Activated T-helper 2 cell treated with anti-CD3 and anti-CD28 coated beads, Interferon-gamma antibody, Interleukin-2, Interleukin-4, amounts not matched to agents 10 μg/mL and 5 μg/mL and 100 μg/mL, durations not matched to agents 14 hours and 24 hours and 36 hours (primary cell): ENCODE measurements at regions not wholly inside any gene's neighbourhood (a gene's known extent, or its start where the extent isn't known, plus 50 kb on each side); places are given as distances from the start of the nearest gene placed in this dataset.
"Not testable (repeated sequence)": the region's sequence is repeated elsewhere in the genome, so short reads cannot be mapped to it uniquely, and the experiment has no call there.

Source experiments
- DNase-seq: peaks from one replicate; pipeline ENCODE4 v3.0.0; 2021; ENCODE audit warnings: low spot score
- H3K27ac Mint-ChIP-seq: one replicate; pipeline ENCODE4 v1.8.0; 2021; ENCODE audit warnings: mixed read lengths
- H3K27me3 Mint-ChIP-seq: one replicate; pipeline ENCODE4 v1.8.0; 2021; ENCODE audit warnings: low read depth, mixed read lengths
- H3K36me3 Mint-ChIP-seq: one replicate; pipeline ENCODE4 v1.8.0; 2021; ENCODE audit warnings: low read depth, mixed read lengths
- H3K4me1 Mint-ChIP-seq: one replicate; pipeline ENCODE4 v1.8.0; 2021; ENCODE audit warnings: low read depth, mixed read lengths
- H3K4me3 Mint-ChIP-seq: one replicate; pipeline ENCODE4 v1.8.0; 2021; ENCODE audit warnings: low read depth, mild to moderate bottlenecking, moderate library complexity, mixed read lengths
- H3K9me3 Mint-ChIP-seq: one replicate; pipeline ENCODE4 v1.8.0; 2021; ENCODE audit warnings: mixed read lengths
- intact Hi-C: fragments of 100-400 bp; cut with micrococcal nuclease; formaldehyde crosslinking; loops from one replicate; pipeline ENCODE4 v1.15.1; 2023

- DNase-seq = peak; percentile 0
- Mint-ChIP-seq H3K27me3 (no peaks in the 10 kb centered on the region), H3K4me3 (no peak overlapping the region), H3K27ac (no peak overlapping the region), H3K36me3 (no peaks in the 10 kb centered on the region), H3K4me1 (no peaks in the 10 kb centered on the region), H3K9me3 (no peaks in the 10 kb centered on the region)
- intact Hi-C loops = no loop called here
These were observed 84.5 kb upstream of the PPP2R2D start for GRCh38 chr10:131816157-131816775.

GRCh38 chr10:131816941-131817700 lies 83.7 kb upstream of the PPP2R2D start:
- H3K4me3 Mint-ChIP-seq = no peak overlapping the region
- intact Hi-C loops = no loop called here
- no peaks in the 10 kb centered on the region for H3K27me3 Mint-ChIP-seq

DNA sequence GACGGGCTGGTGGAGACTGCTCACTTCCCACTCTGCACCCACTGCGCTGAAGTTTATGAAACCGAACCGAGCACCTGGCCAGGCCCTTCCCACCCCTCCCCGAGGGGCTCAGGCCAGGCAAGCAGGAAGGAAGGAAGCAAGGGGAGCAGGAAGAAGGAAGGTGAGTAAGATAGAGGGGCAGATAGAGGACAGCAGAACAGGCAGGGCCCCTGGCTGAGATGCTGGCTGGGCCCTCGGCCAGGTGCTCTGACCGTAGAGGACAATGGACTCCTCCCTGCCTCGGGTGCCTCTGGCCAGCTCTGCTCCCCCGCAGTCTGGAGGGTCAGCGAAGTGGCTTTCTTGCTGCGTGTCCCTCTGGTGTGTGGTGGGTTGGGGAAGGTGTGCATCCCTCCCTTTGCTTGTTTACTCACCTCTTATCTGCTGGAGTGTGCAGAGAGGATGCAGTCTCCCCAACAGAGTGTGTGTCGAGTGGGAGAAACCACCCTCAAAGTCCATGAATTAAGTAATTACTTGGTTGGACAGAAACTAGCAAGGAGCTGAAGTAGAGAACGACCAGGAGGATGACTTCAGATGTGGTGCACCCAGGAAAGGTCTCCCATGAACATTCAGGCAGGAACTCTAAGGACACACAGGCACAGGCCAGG lies 82.8 kb upstream of the PPP2R2D start:
- H3K4me1 Mint-ChIP-seq = no peaks in the 10 kb centered on the region
- no peak overlapping the region for H3K27ac Mint-ChIP-seq
- no peaks in the 10 kb centered on the region for H3K27me3 Mint-ChIP-seq
- H3K4me3 Mint-ChIP-seq = no peak overlapping the region
- H3K36me3 Mint-ChIP-seq = no peaks in the 10 kb centered on the region
- no peak for DNase-seq
- intact Hi-C loops = no loop called here
- H3K9me3 Mint-ChIP-seq = no peaks in the 10 kb centered on the region

More at GRCh38 chr10:131816941-131817700, 83.7 kb upstream of the PPP2R2D start:
- Mint-ChIP-seq H3K36me3 (no peaks in the 10 kb centered on the region), H3K27ac (no peak overlapping the region), H3K9me3 (no peaks in the 10 kb centered on the region), H3K4me1 (no peaks in the 10 kb centered on the region)
- DNase-seq = no peak

DNA sequence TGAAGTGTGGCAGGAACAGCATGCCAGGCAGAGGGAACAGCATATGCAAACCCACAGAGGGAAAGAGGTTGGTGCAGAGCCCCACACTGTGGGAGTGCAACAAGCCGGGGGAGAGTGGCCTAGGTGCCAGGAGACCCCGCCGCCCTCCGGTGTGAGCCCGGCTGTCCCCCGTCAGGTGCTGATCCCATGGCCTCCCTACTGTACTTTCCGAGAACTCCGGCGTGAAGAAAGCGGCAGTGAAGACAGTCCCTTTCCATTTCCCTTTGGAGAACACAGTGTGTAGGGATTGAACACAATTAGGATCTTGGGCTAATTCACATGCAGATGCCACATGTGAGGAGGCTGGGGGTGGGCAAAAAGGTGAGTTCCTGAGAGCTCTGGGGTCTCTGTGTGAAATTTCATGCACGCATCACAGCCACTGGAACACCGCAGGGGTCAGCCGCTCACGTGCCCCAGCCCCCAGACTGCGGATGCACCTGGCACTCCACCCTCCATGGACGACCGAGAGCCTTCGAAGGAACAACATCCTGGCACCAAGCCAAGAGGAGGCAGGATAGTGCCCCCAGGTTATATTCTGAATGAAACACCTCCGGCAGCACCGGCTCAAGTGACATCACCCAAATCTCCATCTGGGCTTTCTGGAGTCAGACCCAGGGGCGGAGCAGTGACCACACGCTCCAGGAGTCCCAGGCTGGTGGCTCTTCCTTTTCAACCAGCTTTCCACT lies 82.1 kb upstream of the PPP2R2D start:
- intact Hi-C loops = no loop called here
- Mint-ChIP-seq H3K4me3 (no peak overlapping the region), H3K9me3 (no peaks in the 10 kb centered on the region), H3K27me3 (no peaks in the 10 kb centered on the region), H3K36me3 (no peaks in the 10 kb centered on the region), H3K27ac (no peak overlapping the region), H3K4me1 (no peaks in the 10 kb centered on the region)
- DNase-seq = no peak

- Mint-ChIP-seq H3K27me3 (no peaks in the 10 kb centered on the region), H3K4me1 (no peaks in the 10 kb centered on the region), H3K4me3 (no peak overlapping the region), H3K9me3 (no peaks in the 10 kb centered on the region), H3K27ac (no peak overlapping the region), H3K36me3 (no peaks in the 10 kb centered on the region)
- intact Hi-C loops = no loop called here
- no peak for DNase-seq
These were observed 81.4 kb upstream of the PPP2R2D start for GRCh38 chr10:131819241-131820072.

GRCh38 chr10:131820626-131821025 lies 80.2 kb upstream of the PPP2R2D start:
- Mint-ChIP-seq H3K36me3 (no peaks in the 10 kb centered on the region), H3K4me1 (no peaks in the 10 kb centered on the region), H3K9me3 (no peaks in the 10 kb centered on the region), H3K27me3 (no peaks in the 10 kb centered on the region), H3K4me3 (no peak overlapping the region), H3K27ac (no peak overlapping the region)
- intact Hi-C loops = no loop called here
- no peak for DNase-seq

DNA sequence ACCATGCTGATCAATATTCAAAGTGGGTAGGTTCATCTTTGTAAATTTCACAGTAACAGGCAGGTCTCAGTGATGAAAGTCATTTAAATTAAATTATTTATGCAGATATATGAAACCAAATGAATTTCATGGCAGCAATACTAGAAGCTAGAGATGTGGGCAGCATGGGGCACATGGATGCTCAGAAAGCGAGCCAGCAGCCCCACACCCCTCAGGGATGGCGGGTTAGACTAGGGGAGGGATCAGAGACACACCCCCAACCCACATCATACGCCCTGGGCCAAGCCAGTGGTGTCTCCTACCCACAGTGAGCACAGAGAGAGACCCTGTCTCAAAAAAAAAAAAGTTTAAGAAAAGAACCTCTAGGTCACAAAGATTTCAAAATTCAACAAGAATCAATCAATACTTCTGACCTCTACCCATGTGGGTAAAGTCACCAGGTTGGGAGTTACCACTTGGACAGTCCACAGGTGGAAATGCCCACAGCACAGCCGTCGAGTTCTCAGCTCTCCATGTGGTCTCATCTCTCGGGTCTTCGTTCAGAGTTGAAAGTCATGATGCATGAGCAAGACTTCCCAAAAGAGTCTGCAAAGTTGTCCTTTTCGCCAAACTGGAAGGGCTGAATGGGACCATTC lies 79.3 kb upstream of the PPP2R2D start:
- Mint-ChIP-seq H3K36me3 (no peaks in the 10 kb centered on the region), H3K9me3 (no peaks in the 10 kb centered on the region), H3K4me3 (no peak overlapping the region), H3K27me3 (no peaks in the 10 kb centered on the region), H3K4me1 (no peaks in the 10 kb centered on the region), H3K27ac (no peak overlapping the region)
- no peak for DNase-seq
- intact Hi-C loops = no loop called here

DNA sequence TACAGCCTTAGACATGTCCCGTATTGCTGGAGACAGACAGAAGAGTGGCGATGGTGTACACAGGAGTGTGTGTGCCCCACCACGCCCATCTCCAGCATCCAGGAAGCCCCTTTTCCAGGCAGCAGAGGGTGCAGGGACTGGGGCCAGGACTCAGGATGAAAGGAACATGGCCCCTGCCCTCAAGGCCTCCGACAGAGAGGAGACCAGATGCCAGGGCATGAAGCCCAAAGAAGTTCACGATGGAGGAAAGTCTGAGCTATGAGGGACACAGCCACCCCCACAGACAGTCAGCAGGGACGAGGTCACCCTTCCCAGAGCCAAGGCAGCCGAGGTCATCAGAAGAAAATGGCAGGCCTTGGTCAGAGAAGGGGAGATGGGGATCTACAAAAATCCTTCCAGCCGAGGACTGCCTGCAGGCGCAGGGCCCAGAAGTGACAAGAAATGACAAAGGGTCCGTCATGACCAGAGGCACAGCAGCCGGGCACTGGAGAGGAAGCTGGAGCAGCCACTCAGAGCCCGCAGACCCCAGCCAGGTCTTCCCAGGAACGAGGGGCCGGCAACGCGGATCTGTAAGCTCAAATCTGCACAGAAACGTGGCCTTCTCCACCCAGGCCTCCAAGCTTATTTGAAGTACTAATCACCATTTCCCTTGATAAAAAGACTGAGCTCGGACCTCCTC lies 78.7 kb upstream of the PPP2R2D start:
- H3K27ac Mint-ChIP-seq = no peak overlapping the region
- DNase-seq = no peak
- no peaks in the 10 kb centered on the region for H3K4me1 Mint-ChIP-seq
- no peaks in the 10 kb centered on the region for H3K9me3 Mint-ChIP-seq
- H3K36me3 Mint-ChIP-seq = no peaks in the 10 kb centered on the region
- H3K27me3 Mint-ChIP-seq = no peaks in the 10 kb centered on the region
- intact Hi-C loops = no loop called here
- H3K4me3 Mint-ChIP-seq = no peak overlapping the region

DNA sequence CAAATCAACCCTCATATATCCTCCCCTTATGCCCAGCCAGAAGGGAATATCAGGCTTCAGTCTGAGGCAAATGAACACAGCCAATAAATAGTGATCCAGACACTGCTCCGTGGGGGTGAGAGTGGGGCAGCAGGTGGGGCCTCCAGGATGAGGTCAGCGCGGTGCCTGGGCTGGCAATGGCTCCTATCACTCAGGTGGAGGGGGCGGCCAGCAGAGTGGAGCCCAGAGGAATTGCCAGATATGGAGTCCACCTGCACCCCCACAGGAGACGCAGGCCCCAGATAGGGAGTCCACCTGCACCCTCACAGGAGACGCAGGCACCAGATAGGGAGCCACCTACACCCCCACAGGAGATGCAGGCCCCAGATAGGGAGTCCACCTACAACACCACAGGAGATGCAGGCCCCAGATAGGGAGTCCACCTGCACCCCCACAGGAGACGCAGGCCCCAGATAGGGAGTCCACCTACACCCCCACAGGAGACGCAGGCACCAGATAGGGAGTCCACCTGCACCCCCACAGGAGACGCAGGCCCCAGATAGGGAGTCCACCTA lies 78.0 kb upstream of the PPP2R2D start:
- no peak for DNase-seq
- Mint-ChIP-seq H3K27me3 (no peaks in the 10 kb centered on the region), H3K9me3 (no peaks in the 10 kb centered on the region), H3K27ac (no peak overlapping the region), H3K36me3 (no peaks in the 10 kb centered on the region), H3K4me3 (no peak overlapping the region), H3K4me1 (no peaks in the 10 kb centered on the region)
- intact Hi-C loops = no loop called here

DNA sequence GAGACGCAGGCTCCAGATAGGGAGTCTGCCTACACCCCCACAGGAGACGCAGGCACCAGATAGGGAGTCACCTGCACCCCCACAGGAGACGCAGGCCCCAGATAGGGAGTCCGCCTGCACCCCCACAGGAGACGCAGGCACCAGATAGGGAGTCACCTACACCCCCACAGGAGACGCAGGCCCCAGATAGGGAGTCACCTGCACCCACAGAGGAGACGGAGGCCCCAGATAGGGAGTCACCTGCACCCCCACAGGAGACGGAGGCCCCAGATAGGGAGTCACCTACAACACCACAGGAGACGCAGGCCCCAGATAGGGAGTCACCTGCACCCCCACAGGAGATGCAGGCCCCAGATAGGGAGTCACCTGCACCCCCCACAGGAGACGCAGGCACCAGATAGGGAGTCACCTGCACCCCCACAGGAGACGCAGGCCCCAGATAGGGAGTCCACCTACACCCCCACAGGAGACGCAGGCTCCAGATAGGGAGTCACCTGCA lies 77.2 kb upstream of the PPP2R2D start:
- H3K9me3 Mint-ChIP-seq, intact Hi-C loops, H3K27me3 Mint-ChIP-seq, H3K4me1 Mint-ChIP-seq, DNase-seq, H3K27ac Mint-ChIP-seq, H3K4me3 Mint-ChIP-seq, H3K36me3 Mint-ChIP-seq: not testable (repeated sequence)

DNA sequence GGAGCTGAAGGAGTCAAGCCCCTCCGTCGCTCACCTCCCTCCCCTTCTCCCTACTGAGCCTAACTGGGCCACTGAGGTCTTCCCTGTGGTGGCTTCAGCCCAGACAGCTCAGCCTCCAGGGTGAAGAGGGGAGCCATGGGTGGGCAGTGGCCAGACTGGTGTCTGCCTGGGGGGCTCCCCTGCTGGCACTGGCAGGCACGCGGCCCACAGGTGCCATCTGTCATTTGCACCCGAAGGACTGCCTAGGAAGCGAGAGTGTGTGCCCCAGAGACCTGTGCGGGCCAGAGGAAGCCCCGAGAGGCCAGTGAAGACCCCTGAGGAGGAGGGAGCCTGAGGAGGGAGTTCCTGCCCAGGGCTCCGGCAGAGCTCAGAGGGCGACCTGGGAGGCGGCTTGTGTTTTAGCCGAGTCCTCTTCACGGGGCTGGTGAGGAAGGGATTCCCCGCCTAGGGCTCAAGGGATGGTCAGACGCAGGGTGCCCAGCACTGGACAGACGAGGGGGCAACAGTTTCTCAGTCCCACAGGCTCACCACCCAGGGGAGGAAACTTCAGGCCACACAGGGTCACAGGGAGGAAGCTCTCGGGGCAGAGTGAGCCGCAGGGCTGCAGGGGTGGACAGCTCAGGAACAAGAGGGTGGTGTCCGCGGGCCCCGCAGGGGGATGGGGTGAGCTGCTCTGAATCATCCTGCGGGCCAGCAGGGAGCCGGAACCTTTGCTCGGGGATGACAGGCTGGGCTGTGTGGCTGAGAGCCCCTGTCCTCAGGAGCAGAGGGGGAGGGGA lies 76.2 kb upstream of the PPP2R2D start:
- intact Hi-C loops = no loop called here
- H3K9me3 Mint-ChIP-seq = no peaks in the 10 kb centered on the region
- no peaks in the 10 kb centered on the region for H3K4me1 Mint-ChIP-seq
- no peak for DNase-seq
- no peak overlapping the region for H3K4me3 Mint-ChIP-seq
- no peaks in the 10 kb centered on the region for H3K36me3 Mint-ChIP-seq
- H3K27me3 Mint-ChIP-seq = no peaks in the 10 kb centered on the region
- H3K27ac Mint-ChIP-seq = no peak overlapping the region
